NCI-H774 (cell line): ENCODE measurements at regions not wholly inside any gene's neighbourhood (a gene's known extent, or its start where the extent isn't known, plus 50 kb on each side); places are given as distances from the start of the nearest gene placed in this dataset.
"Not testable (repeated sequence)": the region's sequence is repeated elsewhere in the genome, so short reads cannot be mapped to it uniquely, and the experiment has no call there.

Source experiments
- DNase-seq: peaks from one replicate; lab custom pipeline; 2025; lab: John Stamatoyannopoulos, UW

GRCh38 chr6:144615870-144616269, 330.7 kb downstream of the UTRN start:
- no peak for DNase-seq

GRCh38 chr6:144617191-144617590, 332.1 kb downstream of the UTRN start:
- DNase-seq: no peak

- DNase-seq: no peak
Measured at GRCh38 chr6:144617708-144618107, 332.6 kb downstream of the UTRN start.

- DNase-seq: no peak
Measured at GRCh38 chr6:144619966-144620365, 334.8 kb downstream of the UTRN start.

GRCh38 chr6:144621332-144621731, 336.2 kb downstream of the UTRN start:
- no peak for DNase-seq

GRCh38 chr6:144624246-144624645, 339.1 kb downstream of the UTRN start:
- DNase-seq: no peak

GRCh38 chr6:144624716-144625115, 339.6 kb downstream of the UTRN start:
- no peak for DNase-seq

- DNase-seq: no peak
Measured at GRCh38 chr6:144630857-144631256, 345.7 kb downstream of the UTRN start.

GRCh38 chr6:144632266-144632665, 347.1 kb downstream of the UTRN start:
- no peak for DNase-seq

- DNase-seq: no peak
Measured at GRCh38 chr6:144633886-144634285, 348.8 kb downstream of the UTRN start.

GRCh38 chr6:144634371-144634770, 349.2 kb downstream of the UTRN start:
- no peak for DNase-seq

- no peak for DNase-seq
Measured at GRCh38 chr6:144635051-144635450, 349.9 kb downstream of the UTRN start.

- DNase-seq: not testable (repeated sequence)
Measured at GRCh38 chr6:144636025-144636424, 350.9 kb downstream of the UTRN start.

GRCh38 chr6:144637541-144637940, 352.4 kb downstream of the UTRN start:
- DNase-seq: peak; percentile 45

GRCh38 chr6:144639654-144640053, 354.5 kb downstream of the UTRN start:
- no peak for DNase-seq

- no peak for DNase-seq
Measured at GRCh38 chr6:144641286-144641685, 356.2 kb downstream of the UTRN start.

GRCh38 chr6:144644776-144645175, 359.6 kb downstream of the UTRN start:
- DNase-seq: no peak

GRCh38 chr6:144646093-144647056, 361.2 kb downstream of the UTRN start:
- DNase-seq: no peak

GRCh38 chr6:144647406-144647964, 362.4 kb downstream of the UTRN start:
- DNase-seq: no peak

- no peak for DNase-seq
Measured at GRCh38 chr6:144647971-144648651, 363.0 kb downstream of the UTRN start.

GRCh38 chr6:144649085-144649484, 363.9 kb downstream of the UTRN start:
- DNase-seq: no peak

GRCh38 chr6:144651234-144651633, 366.1 kb downstream of the UTRN start:
- no peak for DNase-seq
